ENCODE measurements at regions not wholly inside any gene's neighbourhood (a gene's known extent, or its start where the extent isn't known, plus 50 kb on each side); places are given as distances from the start of the nearest gene placed in this dataset.

GRCh38 chr5:164967354-164967753 is 1461.9 kb downstream of the MAT2B start:
- POLR2A ChIA-PET = no interaction called here
- H3K9me2 ChIP-seq (ENCODE audit: insufficient read depth, low read length) = no peaks in the 10 kb centered on the region
- H3K4me3 ChIP-seq (ENCODE audit: low read depth, low read length, poor library complexity, severe bottlenecking) = no peak overlapping the region
- no peaks in the 10 kb centered on the region for H4K20me1 ChIP-seq (ENCODE audit: insufficient read depth, low read length)
- no peak overlapping the region for H3K4me2 ChIP-seq (ENCODE audit: low read length)
- CTCF ChIA-PET (ENCODE audit: unreplicated experiment) = no interaction called here
- no peaks in the 10 kb centered on the region for H3K79me2 ChIP-seq (ENCODE audit: insufficient read depth, low read depth, low read length)
- H3K36me3 ChIP-seq (ENCODE audit: insufficient read depth, low read length) = no peaks in the 10 kb centered on the region
- no peak for TF ChIP-seq EZH2phosphoT487 (IDR thresholded peaks at IDR 0.05; ENCODE audit: borderline replicate concordance, low read depth, low read length)
- BruUV-seq (replicated peaks) = no TSS peak
- H3K9me3 ChIP-seq (ENCODE audit: low read length) = no peaks in the 10 kb centered on the region
- intact Hi-C loops (cut with micrococcal nuclease; ENCODE audit: unreplicated experiment) = no loop called here
- no peaks in the 10 kb centered on the region for H3K4me1 ChIP-seq (ENCODE audit: insufficient read depth, low read length, poor library complexity, severe bottlenecking)
- no peak overlapping the region for H2AFZ ChIP-seq (ENCODE audit: low read length)
- no peak overlapping the region for H3K27ac ChIP-seq (ENCODE audit: low read depth, low read length, poor library complexity, severe bottlenecking)
- no peak for DNase-seq (ENCODE audit: low spot score)

- no peak overlapping the region for H2AFZ ChIP-seq (ENCODE audit: low read length)
- no peaks in the 10 kb centered on the region for H3K9me2 ChIP-seq (ENCODE audit: insufficient read depth, low read length)
- CTCF ChIA-PET (ENCODE audit: unreplicated experiment) = no interaction called here
- H3K9me3 ChIP-seq (ENCODE audit: low read length) = no peaks in the 10 kb centered on the region
- H3K4me2 ChIP-seq (ENCODE audit: low read length) = no peak overlapping the region
- POLR2A ChIA-PET = no interaction called here
- no peaks in the 10 kb centered on the region for H4K20me1 ChIP-seq (ENCODE audit: insufficient read depth, low read length)
- H3K4me3 ChIP-seq (ENCODE audit: low read depth, low read length, poor library complexity, severe bottlenecking) = no peak overlapping the region
- TF ChIP-seq EZH2phosphoT487 (IDR thresholded peaks at IDR 0.05; ENCODE audit: borderline replicate concordance, low read depth, low read length) = no peak
- TF ChIP-seq, protein P1, sequence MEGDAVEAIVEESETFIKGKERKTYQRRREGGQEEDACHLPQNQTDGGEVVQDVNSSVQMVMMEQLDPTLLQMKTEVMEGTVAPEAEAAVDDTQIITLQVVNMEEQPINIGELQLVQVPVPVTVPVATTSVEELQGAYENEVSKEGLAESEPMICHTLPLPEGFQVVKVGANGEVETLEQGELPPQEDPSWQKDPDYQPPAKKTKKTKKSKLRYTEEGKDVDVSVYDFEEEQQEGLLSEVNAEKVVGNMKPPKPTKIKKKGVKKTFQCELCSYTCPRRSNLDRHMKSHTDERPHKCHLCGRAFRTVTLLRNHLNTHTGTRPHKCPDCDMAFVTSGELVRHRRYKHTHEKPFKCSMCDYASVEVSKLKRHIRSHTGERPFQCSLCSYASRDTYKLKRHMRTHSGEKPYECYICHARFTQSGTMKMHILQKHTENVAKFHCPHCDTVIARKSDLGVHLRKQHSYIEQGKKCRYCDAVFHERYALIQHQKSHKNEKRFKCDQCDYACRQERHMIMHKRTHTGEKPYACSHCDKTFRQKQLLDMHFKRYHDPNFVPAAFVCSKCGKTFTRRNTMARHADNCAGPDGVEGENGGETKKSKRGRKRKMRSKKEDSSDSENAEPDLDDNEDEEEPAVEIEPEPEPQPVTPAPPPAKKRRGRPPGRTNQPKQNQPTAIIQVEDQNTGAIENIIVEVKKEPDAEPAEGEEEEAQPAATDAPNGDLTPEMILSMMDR (conservative IDR thresholded peaks at IDR 0.05; ENCODE audit: low read length) = no peak
- no peak overlapping the region for H3K27ac ChIP-seq (ENCODE audit: low read depth, low read length, poor library complexity, severe bottlenecking)
- H3K79me2 ChIP-seq (ENCODE audit: insufficient read depth, low read depth, low read length) = no peaks in the 10 kb centered on the region
- H3K4me1 ChIP-seq (ENCODE audit: insufficient read depth, low read length, poor library complexity, severe bottlenecking) = no peaks in the 10 kb centered on the region
- BruUV-seq (replicated peaks) = no TSS peak
- no peaks in the 10 kb centered on the region for H3K36me3 ChIP-seq (ENCODE audit: insufficient read depth, low read length)
- intact Hi-C loops (cut with micrococcal nuclease; ENCODE audit: unreplicated experiment) = no loop called here
- no peak for DNase-seq (ENCODE audit: low spot score)
Measured at GRCh38 chr5:164972973-164973372, 1467.6 kb downstream of the MAT2B start.

DNA sequence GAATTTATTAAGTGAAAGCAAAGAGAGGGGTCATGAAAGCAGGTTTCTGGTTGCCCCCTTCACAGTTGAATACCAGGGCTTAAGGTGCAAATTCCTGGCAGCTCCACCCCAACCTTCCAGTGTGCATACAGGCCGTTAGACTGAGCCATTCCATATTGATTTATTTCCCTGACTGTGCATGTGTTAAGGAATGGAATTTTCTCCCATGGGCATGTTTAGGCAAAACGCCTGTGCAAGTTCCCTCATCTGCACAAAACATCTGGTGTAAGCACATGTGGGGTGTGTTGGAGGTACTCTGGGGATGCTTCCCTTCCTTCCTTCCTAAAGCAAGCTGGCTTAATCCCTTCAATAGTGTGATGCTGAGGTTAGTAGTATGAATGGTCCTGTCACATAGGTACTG is 1470.6 kb downstream of the MAT2B start:
- Histone ChIP-seq H2AFZ (ENCODE audit: low read length) (no peak overlapping the region), H3K36me3 (ENCODE audit: insufficient read depth, low read length) (no peaks in the 10 kb centered on the region), H3K4me1 (ENCODE audit: insufficient read depth, low read length, poor library complexity, severe bottlenecking) (no peaks in the 10 kb centered on the region), H3K4me3 (ENCODE audit: low read depth, low read length, poor library complexity, severe bottlenecking) (no peak overlapping the region), H3K4me2 (ENCODE audit: low read length) (no peak overlapping the region), H3K27ac (ENCODE audit: low read depth, low read length, poor library complexity, severe bottlenecking) (no peak overlapping the region), H3K9me2 (ENCODE audit: insufficient read depth, low read length) (no peaks in the 10 kb centered on the region), H3K9me3 (ENCODE audit: low read length) (no peaks in the 10 kb centered on the region), H4K20me1 (ENCODE audit: insufficient read depth, low read length) (no peaks in the 10 kb centered on the region), H3K79me2 (ENCODE audit: insufficient read depth, low read depth, low read length) (no peaks in the 10 kb centered on the region)
- BruUV-seq (replicated peaks) = no TSS peak
- TF ChIP-seq EZH2phosphoT487 (IDR thresholded peaks at IDR 0.05; ENCODE audit: borderline replicate concordance, low read depth, low read length) = no peak
- TF ChIP-seq, protein P1 (conservative IDR thresholded peaks at IDR 0.05; ENCODE audit: low read length) = no peak
- POLR2A ChIA-PET = no interaction called here
- CTCF ChIA-PET (ENCODE audit: unreplicated experiment) = interaction anchor here (0.6 kb wide), 1 partner anchor 143 kb away, joined by 3 read pairs; no protein-coding TSS in a partner anchor
- no peak for DNase-seq (ENCODE audit: low spot score)
- intact Hi-C loops (cut with micrococcal nuclease; ENCODE audit: unreplicated experiment) = no loop called here
